OCI-M2 (cell line): ENCODE measurements at regions not wholly inside any gene's neighbourhood (a gene's known extent, or its start where the extent isn't known, plus 50 kb on each side); places are given as distances from the start of the nearest gene placed in this dataset.

Experiments used
- DNase-seq: peaks from one replicate; lab custom pipeline; 2025; ENCODE audit not compliant: unreplicated experiment; lab: John Stamatoyannopoulos, UW

DNA sequence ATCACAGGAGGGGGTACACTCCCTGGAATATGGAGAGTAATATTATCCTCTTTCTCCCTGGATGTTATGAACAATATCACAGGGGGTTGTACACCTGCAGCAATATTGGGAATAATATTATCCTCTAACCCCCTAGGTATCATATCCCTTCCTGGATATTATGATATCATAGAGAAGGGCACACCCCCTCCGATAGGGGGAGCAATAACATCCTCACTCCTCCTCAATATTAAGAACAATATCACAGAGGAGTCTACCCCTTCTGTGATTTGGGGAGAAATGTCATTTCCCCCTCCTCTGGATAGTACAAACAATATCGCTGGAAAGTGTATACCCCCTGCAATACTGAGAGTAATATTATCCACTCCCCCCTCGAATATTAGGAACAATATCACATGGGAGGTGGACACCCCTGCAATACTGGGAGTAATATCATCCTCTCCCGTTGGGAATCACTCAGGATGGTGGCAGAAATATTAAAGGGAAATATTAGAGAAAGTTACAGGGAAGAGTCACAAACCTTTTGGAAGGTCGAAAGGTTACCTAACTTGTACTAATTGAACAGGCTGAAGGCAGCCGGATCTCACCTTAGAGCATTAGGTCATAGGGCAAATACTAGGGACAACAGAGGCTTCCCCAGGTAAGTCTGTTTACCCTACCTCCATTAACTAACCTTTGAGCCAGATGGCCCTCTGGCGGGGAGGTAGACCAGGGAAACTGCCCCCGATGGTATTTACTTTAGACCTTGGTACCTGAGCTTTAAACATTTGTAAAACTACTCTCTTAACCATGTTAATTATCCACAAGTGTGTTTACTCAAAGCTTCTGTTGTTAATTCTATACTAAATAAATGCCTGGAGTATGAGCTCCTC is 57.5 kb upstream of the FREM1 start:
- DNase-seq = no peak

DNA sequence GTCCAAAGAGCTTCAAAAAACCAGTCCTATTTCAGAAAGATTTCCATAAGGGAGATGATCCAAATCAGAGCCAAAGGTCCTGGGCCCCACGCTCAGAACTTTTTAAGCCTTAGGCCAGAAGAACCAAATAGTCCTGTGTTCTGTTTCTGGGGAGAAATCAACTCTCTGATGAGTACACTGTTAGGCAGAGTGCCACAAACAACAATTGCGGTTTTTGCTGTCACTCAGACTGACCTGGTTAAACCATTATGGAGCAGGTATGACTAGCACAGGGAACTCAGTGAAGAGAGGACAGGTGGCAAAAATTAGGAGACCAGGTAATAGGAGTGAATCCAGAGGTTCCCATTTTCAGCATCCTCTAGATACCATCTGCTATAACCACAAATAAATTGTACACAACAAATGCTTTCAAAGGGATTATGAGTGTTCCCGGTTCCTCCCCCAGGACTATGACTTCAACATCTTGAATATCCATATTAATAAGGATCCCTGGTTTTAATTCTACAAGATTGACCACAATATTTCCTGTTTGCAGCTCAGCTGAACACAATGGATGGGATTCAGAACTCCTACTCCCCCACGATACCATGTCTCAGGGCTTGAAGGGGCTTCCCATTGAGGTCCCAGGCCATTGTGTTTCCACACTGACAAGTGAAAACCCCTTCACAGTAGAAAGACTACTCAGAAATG is 52.1 kb upstream of the FREM1 start:
- no peak for DNase-seq

GRCh38 chr9:14961372-14962068 is 51.3 kb upstream of the FREM1 start:
- no peak for DNase-seq

DNA sequence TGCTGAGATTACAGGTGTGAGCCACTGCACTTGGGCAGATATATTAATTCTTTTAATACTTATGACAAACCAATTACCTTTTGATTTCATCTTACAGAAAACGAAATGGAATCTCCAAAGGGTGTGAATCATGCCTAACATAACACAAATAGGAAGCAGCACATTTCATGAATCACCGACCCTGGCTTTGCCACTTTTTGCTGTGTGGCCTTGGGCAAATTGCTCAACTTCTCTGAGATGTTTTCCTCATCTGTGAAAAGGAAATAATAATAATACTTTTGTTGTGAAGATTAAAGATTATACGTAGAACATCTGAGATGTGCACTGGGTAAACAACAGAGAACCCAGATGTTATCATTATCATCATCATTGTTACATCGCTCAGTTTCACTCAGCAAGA is 50.7 kb upstream of the FREM1 start:
- no peak for DNase-seq
